Uterus (tissue), 2 donors: ENCODE measurements at regions not wholly inside any gene's neighbourhood (a gene's known extent, or its start where the extent isn't known, plus 50 kb on each side); places are given as distances from the start of the nearest gene placed in this dataset.

ENCODE experiments used
- POLR2A ChIP-seq, 2 donors: fragments of 450-650 bp; IDR thresholded peaks; one replicate each; pipeline ENCODE4 v1.6.1; 2016; ENCODE audit warnings: antibody characterized with exemption in 2 of 2, mild to moderate bottlenecking in 1 of 2, moderate library complexity in 1 of 2
- TF ChIP-seq, protein P1 (sequence below), 4 experiments: fragments of 200-600 bp in 2 of 4; fragments of 450-650 bp in 2 of 4; sonication (generic) in 2 of 4; IDR thresholded peaks; one replicate each; pipeline ENCODE4 v1.5.1; 2016 to 2019; ENCODE audit warnings: antibody characterized with exemption in 4 of 4, mild to moderate bottlenecking in 2 of 4, moderate library complexity in 1 of 4

DNA sequence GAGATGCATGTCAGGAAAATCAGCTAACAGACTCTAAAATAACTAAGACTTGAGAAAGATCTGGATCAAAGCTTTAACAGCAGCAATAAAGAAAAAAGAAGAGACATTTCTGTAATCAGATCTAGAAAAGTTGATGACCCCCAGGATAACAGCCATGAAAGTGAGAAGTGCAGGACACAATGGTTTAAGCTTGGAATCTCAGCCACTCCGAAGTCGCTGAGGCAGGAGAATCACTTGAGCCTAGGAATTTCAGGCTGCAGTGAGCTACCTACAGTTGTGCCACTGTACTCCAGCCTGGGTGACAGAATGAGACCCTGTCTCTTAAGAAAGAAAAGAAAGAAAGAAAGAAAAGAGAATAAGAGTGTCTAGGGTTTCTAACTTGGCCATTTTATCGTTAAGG is 544.1 kb downstream of the CD83 start:
- TF ChIP-seq, protein P1, sequence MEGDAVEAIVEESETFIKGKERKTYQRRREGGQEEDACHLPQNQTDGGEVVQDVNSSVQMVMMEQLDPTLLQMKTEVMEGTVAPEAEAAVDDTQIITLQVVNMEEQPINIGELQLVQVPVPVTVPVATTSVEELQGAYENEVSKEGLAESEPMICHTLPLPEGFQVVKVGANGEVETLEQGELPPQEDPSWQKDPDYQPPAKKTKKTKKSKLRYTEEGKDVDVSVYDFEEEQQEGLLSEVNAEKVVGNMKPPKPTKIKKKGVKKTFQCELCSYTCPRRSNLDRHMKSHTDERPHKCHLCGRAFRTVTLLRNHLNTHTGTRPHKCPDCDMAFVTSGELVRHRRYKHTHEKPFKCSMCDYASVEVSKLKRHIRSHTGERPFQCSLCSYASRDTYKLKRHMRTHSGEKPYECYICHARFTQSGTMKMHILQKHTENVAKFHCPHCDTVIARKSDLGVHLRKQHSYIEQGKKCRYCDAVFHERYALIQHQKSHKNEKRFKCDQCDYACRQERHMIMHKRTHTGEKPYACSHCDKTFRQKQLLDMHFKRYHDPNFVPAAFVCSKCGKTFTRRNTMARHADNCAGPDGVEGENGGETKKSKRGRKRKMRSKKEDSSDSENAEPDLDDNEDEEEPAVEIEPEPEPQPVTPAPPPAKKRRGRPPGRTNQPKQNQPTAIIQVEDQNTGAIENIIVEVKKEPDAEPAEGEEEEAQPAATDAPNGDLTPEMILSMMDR (IDR thresholded peaks at IDR 0.05): no peak
- no peak for TF ChIP-seq POLR2A (IDR thresholded peaks at IDR 0.05)
